DND-41 (cell line): ENCODE measurements at regions not wholly inside any gene's neighbourhood (a gene's known extent, or its start where the extent isn't known, plus 50 kb on each side); places are given as distances from the start of the nearest gene placed in this dataset.

ENCODE experiments used
- ATAC-seq: fragments of 200-7000 bp; cut with Tn5 transposase; 3 replicates; pipeline ENCODE4 v1.9.1; 2021; ENCODE audit warnings: low read depth; ENCODE audit not compliant: insufficient read depth
- DNase-seq: peaks from one replicate; pipeline ENCODE4 v3.0.0-alpha.2; 2020
- H2AFZ ChIP-seq: 2 replicates; pipeline ENCODE4 v1.6.0; 2012; ENCODE audit warnings: low read depth, low read length
- H3K27ac ChIP-seq: 2 replicates; pipeline ENCODE4 v1.5.1; 2012; ENCODE audit warnings: low read length, inconsistent platforms
- H3K27me3 ChIP-seq: fragments of 200-600 bp; sonication (generic); 2 replicates; pipeline ENCODE4 v1.6.0; 2012; ENCODE audit warnings: low read length, mild to moderate bottlenecking, inconsistent platforms; ENCODE audit not compliant: insufficient read depth, poor library complexity
- H3K36me3 ChIP-seq: 2 replicates; pipeline ENCODE4 v1.5.1; 2012; ENCODE audit warnings: low read length, inconsistent platforms; ENCODE audit not compliant: insufficient read depth
- H3K4me1 ChIP-seq: 2 replicates; pipeline ENCODE4 v1.5.1; 2012; ENCODE audit warnings: mild to moderate bottlenecking, low read length; ENCODE audit not compliant: insufficient read depth
- H3K4me2 ChIP-seq: 2 replicates; pipeline ENCODE4 v1.6.0; 2012; ENCODE audit warnings: mild to moderate bottlenecking, moderate library complexity, low read length, inconsistent platforms; ENCODE audit not compliant: insufficient read depth
- H3K4me3 ChIP-seq, 2 experiments: fragments of 200-600 bp in 1 of 2; shearing (Covaris generic) in 1 of 2; 2 replicates each; pipeline ENCODE4 v1.5.1; 2012 to 2016; ENCODE audit warnings: inconsistent platforms in 2 of 2, low read length in 2 of 2, mild to moderate bottlenecking in 2 of 2, low read depth in 1 of 2, moderate library complexity in 1 of 2
- H3K79me2 ChIP-seq: 2 replicates; pipeline ENCODE4 v1.6.0; 2012; ENCODE audit warnings: low read length, inconsistent platforms; ENCODE audit not compliant: insufficient read depth
- H3K9ac ChIP-seq: 2 replicates; pipeline ENCODE4 v1.6.0; 2012; ENCODE audit warnings: low read depth, mild to moderate bottlenecking, inconsistent platforms, low read length, moderate library complexity
- H3K9me3 ChIP-seq: 2 replicates; pipeline ENCODE4 v1.5.1; 2012; ENCODE audit warnings: low read length, moderate library complexity, mild to moderate bottlenecking, inconsistent platforms; ENCODE audit not compliant: insufficient read depth, severe bottlenecking
- H4K20me1 ChIP-seq: 2 replicates; pipeline ENCODE4 v1.6.0; 2012; ENCODE audit warnings: low read length; ENCODE audit not compliant: insufficient read depth
- EZH2 ChIP-seq: IDR thresholded peaks from 3 replicates; pipeline ENCODE4 v1.6.1; 2012; ENCODE audit warnings: borderline replicate concordance, low read depth, mild to moderate bottlenecking, moderate library complexity, low read length, inconsistent platforms; ENCODE audit not compliant: severe bottlenecking
- TF ChIP-seq, protein P1 (sequence below): IDR thresholded peaks from 2 replicates; pipeline ENCODE4 v1.5.1; 2012; ENCODE audit warnings: borderline replicate concordance, low read length, moderate library complexity, mild to moderate bottlenecking; ENCODE audit not compliant: poor library complexity, severe bottlenecking; ENCODE audit errors: extremely low read depth

- ATAC-seq (no peak), DNase-seq (no peak)
- Histone ChIP-seq H3K27ac (no peak overlapping the region), H3K27me3 (no peaks in the 10 kb centered on the region), H3K9me3 (no peaks in the 10 kb centered on the region), H2AFZ (no peak overlapping the region), H4K20me1 (no peaks in the 10 kb centered on the region), H3K36me3 (no peaks in the 10 kb centered on the region), H3K9ac (no peak overlapping the region), H3K79me2 (no peaks in the 10 kb centered on the region), H3K4me1 (peaks cover 2% of the 10 kb centered on the region; the same call in 1 of the 2 replicates), H3K4me3 (no peak overlapping the region), H3K4me2 (no peak overlapping the region)
- TF ChIP-seq, protein P1, sequence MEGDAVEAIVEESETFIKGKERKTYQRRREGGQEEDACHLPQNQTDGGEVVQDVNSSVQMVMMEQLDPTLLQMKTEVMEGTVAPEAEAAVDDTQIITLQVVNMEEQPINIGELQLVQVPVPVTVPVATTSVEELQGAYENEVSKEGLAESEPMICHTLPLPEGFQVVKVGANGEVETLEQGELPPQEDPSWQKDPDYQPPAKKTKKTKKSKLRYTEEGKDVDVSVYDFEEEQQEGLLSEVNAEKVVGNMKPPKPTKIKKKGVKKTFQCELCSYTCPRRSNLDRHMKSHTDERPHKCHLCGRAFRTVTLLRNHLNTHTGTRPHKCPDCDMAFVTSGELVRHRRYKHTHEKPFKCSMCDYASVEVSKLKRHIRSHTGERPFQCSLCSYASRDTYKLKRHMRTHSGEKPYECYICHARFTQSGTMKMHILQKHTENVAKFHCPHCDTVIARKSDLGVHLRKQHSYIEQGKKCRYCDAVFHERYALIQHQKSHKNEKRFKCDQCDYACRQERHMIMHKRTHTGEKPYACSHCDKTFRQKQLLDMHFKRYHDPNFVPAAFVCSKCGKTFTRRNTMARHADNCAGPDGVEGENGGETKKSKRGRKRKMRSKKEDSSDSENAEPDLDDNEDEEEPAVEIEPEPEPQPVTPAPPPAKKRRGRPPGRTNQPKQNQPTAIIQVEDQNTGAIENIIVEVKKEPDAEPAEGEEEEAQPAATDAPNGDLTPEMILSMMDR, result no peak
- TF ChIP-seq EZH2, result no peak
These were observed 78.5 kb downstream of the MAP1LC3B2 start for GRCh38 chr12:116637589-116638150.

GRCh38 chr12:116636608-116637519 is 77.7 kb downstream of the MAP1LC3B2 start:
- ATAC-seq, result no peak

DNA sequence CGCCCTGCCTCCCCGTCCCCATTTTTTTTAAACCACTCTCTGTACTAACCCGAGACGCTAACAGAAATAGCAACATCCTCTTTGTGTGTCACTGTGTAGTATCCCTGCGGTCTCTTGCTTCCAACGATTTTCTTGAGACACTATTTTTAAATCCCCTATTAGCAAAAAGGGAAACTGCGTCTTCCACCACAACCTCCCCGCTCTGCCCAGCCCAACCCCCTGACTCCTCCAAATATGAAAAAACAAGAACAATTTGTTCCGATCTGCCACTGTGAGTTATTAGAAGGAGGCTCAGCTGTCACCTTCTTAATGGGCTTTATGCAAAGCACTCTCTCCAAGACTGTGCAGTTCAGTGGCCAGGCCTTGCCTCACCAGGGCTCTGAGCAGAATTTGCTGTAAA is 76.3 kb downstream of the MAP1LC3B2 start:
- Histone ChIP-seq H3K4me3 (no peak overlapping the region), H3K4me1 (no peaks in the 10 kb centered on the region), H3K27ac (no peak overlapping the region), H3K79me2 (no peaks in the 10 kb centered on the region), H3K4me2 (no peak overlapping the region), H3K9ac (no peak overlapping the region), H3K9me3 (no peaks in the 10 kb centered on the region), H3K36me3 (no peaks in the 10 kb centered on the region), H3K27me3 (no peaks in the 10 kb centered on the region), H2AFZ (no peak overlapping the region), H4K20me1 (no peaks in the 10 kb centered on the region)
- peak; percentile 15 for DNase-seq
- peak; percentile 45 for ATAC-seq
- TF ChIP-seq, protein P1, result no peak
- no peak for TF ChIP-seq EZH2

More at GRCh38 chr12:116636608-116637519, 77.7 kb downstream of the MAP1LC3B2 start:
- no peaks in the 10 kb centered on the region for H3K36me3 ChIP-seq
- DNase-seq, result no peak
- no peaks in the 10 kb centered on the region for H3K27me3 ChIP-seq
- no peaks in the 10 kb centered on the region for H3K79me2 ChIP-seq
- H4K20me1 ChIP-seq, result no peaks in the 10 kb centered on the region
- H2AFZ ChIP-seq, result no peak overlapping the region
- H3K4me3 ChIP-seq, result no peak overlapping the region
- no peak for TF ChIP-seq EZH2
- TF ChIP-seq, protein P1, result no peak
- H3K9ac ChIP-seq, result no peak overlapping the region
- H3K27ac ChIP-seq, result no peak overlapping the region
- no peaks in the 10 kb centered on the region for H3K9me3 ChIP-seq
- H3K4me2 ChIP-seq, result no peak overlapping the region
- H3K4me1 ChIP-seq, result no peaks in the 10 kb centered on the region
